GM23338 (cell line): ENCODE measurements at regions not wholly inside any gene's neighbourhood (a gene's known extent, or its start where the extent isn't known, plus 50 kb on each side); places are given as distances from the start of the nearest gene placed in this dataset.

Experiments used
- CTCF ChIP-seq, 2 experiments: fragments of 200-600 bp in 1 of 2; sonication (generic) in 1 of 2; conservative IDR thresholded peaks; 2 replicates each; pipeline versions ENCODE4 v1.5.1 to v1.6.1; 2016 to 2017; ENCODE audit warnings: antibody characterized with exemption in 2 of 2, low read depth in 2 of 2, mild to moderate bottlenecking in 2 of 2, moderate library complexity in 1 of 2
- EZH2 ChIP-seq: fragments of 200-600 bp; sonication (generic); IDR thresholded peaks from one replicate; pipeline ENCODE4 v1.8.0; 2017; ENCODE audit warnings: antibody characterized with exemption, mild to moderate bottlenecking, low read depth; ENCODE audit not compliant: unreplicated experiment
- EZH2phosphoT487 ChIP-seq: fragments of 200-600 bp; sonication (generic); IDR thresholded peaks from one replicate; pipeline ENCODE4 v1.8.1; 2018; ENCODE audit warnings: antibody characterized with exemption; ENCODE audit not compliant: unreplicated experiment
- POLR2AphosphoS5 ChIP-seq: IDR thresholded peaks from 2 replicates; pipeline ENCODE4 v1.6.1; 2016; ENCODE audit warnings: antibody characterized with exemption, low read depth
- REST ChIP-seq: IDR thresholded peaks from one replicate; pipeline ENCODE4 v1.6.1; 2018; ENCODE audit warnings: antibody characterized with exemption; ENCODE audit not compliant: unreplicated experiment
- ZNF331 ChIP-seq: fragments of 250-450 bp; sonication (Bioruptor Pico); IDR thresholded peaks from 2 replicates; pipeline ENCODE4 v1.5.0; 2020; ENCODE audit warnings: low read depth, mild to moderate bottlenecking, moderate library complexity

GRCh38 chr9:27771803-27772545 lies 198.7 kb upstream of the C9orf72 start:
- TF ChIP-seq POLR2AphosphoS5: no peak
- no peak for TF ChIP-seq CTCF (conservative IDR thresholded peaks at IDR 0.05; ENCODE audit: low read depth in 2 of 2)
- TF ChIP-seq ZNF331: no peak
- no peak for TF ChIP-seq REST
- no peak for TF ChIP-seq EZH2phosphoT487
- TF ChIP-seq EZH2: no peak
